ENCODE measurements at regions not wholly inside any gene's neighbourhood (a gene's known extent, or its start where the extent isn't known, plus 50 kb on each side); places are given as distances from the start of the nearest gene placed in this dataset.

DNA sequence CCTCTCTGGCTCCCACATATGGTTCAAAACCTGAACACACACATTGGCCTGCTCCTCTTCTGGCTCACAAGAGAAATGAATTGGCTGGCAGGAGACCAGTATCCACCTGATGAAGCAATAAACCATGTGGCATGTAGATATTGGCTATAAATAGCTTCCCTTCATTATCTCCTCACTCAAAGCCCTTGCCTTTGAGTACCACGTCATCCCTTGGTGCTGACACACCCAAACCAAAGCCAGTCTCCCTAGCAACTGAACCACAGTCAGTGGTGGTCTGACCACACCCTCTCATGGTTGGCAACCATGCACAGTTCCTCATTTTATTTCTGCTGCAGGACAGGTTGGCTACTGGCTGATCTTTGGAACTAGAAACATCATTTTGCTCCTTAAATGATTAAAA lies 98.8 kb downstream of the ZNF621 start:
- DNase-seq: no peak
- Mint-ChIP-seq H3K4me3 (ENCODE audit: unreplicated experiment) (no peak overlapping the region), H3K27me3 (ENCODE audit: unreplicated experiment) (peaks cover 3% of the 10 kb centered on the region), H3K4me1 (ENCODE audit: low read depth, unreplicated experiment) (no peaks in the 10 kb centered on the region), H3K27ac (ENCODE audit: unreplicated experiment) (no peak overlapping the region), H3K9me3 (ENCODE audit: unreplicated experiment) (peaks cover 5% of the 10 kb centered on the region), H3K36me3 (ENCODE audit: unreplicated experiment) (peaks cover 13% of the 10 kb centered on the region)
- TF ChIP-seq, protein P1, sequence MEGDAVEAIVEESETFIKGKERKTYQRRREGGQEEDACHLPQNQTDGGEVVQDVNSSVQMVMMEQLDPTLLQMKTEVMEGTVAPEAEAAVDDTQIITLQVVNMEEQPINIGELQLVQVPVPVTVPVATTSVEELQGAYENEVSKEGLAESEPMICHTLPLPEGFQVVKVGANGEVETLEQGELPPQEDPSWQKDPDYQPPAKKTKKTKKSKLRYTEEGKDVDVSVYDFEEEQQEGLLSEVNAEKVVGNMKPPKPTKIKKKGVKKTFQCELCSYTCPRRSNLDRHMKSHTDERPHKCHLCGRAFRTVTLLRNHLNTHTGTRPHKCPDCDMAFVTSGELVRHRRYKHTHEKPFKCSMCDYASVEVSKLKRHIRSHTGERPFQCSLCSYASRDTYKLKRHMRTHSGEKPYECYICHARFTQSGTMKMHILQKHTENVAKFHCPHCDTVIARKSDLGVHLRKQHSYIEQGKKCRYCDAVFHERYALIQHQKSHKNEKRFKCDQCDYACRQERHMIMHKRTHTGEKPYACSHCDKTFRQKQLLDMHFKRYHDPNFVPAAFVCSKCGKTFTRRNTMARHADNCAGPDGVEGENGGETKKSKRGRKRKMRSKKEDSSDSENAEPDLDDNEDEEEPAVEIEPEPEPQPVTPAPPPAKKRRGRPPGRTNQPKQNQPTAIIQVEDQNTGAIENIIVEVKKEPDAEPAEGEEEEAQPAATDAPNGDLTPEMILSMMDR (IDR thresholded peaks at IDR 0.05; ENCODE audit: partially characterized antibody, unreplicated experiment): no peak

DNA sequence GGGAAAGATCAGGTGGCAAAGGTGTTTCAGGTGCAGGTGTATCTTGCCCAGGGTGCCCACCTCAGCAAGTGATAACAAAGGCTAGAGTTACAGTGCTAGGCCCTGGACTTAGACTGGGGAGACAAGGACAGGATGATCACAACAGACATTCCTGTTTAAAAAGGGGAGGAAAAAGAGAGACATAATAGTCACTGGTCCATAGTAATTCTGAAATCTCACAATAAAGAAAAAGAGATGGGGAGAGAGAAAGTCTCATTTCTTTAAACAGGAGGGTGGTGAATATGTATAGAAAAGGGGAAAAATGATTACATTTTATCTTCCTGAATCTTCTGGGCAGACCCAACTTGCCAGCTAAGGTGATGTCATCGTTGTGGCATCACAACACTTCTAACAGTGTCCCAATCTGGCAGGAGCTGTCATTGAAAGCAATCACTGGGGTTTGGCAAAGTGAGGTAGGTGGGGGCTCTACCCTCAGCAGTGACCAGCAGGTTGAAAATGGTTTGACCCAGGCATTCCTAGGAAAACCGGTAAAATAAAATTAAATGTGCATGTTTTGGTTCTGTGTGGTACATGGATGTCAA lies 99.5 kb downstream of the ZNF621 start:
- peaks cover 7% of the 10 kb centered on the region for H3K9me3 Mint-ChIP-seq (ENCODE audit: unreplicated experiment)
- no peak overlapping the region for H3K27ac Mint-ChIP-seq (ENCODE audit: unreplicated experiment)
- H3K4me1 Mint-ChIP-seq (ENCODE audit: low read depth, unreplicated experiment): no peaks in the 10 kb centered on the region
- H3K36me3 Mint-ChIP-seq (ENCODE audit: unreplicated experiment): peaks cover 19% of the 10 kb centered on the region
- peaks cover 3% of the 10 kb centered on the region for H3K27me3 Mint-ChIP-seq (ENCODE audit: unreplicated experiment)
- DNase-seq: no peak
- no peak overlapping the region for H3K4me3 Mint-ChIP-seq (ENCODE audit: unreplicated experiment)
- TF ChIP-seq, protein P1 (IDR thresholded peaks at IDR 0.05; ENCODE audit: partially characterized antibody, unreplicated experiment): no peak

DNA sequence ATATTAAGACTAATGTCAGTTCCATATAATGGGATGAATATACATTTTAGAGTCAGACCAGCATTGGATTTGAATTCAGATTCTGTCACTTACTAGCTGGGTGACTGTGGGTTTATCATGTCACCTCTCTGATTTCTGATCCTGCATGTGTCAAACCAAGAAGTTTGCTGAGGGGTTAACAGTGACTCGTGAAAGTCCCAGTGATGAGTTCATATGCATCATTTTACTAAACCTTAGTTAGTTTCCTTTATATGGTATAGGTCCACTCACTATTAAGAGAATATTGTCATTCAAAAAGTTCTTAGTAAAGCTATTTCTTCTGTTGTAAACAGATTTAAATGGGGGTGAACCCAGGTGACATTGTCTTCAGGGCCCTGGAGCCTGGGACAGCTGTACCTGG lies 102.3 kb downstream of the ZNF621 start:
- Mint-ChIP-seq H3K4me1 (ENCODE audit: low read depth, unreplicated experiment) (no peaks in the 10 kb centered on the region), H3K4me3 (ENCODE audit: unreplicated experiment) (no peak overlapping the region), H3K27ac (ENCODE audit: unreplicated experiment) (no peak overlapping the region), H3K36me3 (ENCODE audit: unreplicated experiment) (peaks cover 30% of the 10 kb centered on the region), H3K9me3 (ENCODE audit: unreplicated experiment) (peaks cover 7% of the 10 kb centered on the region), H3K27me3 (ENCODE audit: unreplicated experiment) (peaks cover 6% of the 10 kb centered on the region)
- TF ChIP-seq, protein P1 (IDR thresholded peaks at IDR 0.05; ENCODE audit: partially characterized antibody, unreplicated experiment): no peak
- no peak for DNase-seq

DNA sequence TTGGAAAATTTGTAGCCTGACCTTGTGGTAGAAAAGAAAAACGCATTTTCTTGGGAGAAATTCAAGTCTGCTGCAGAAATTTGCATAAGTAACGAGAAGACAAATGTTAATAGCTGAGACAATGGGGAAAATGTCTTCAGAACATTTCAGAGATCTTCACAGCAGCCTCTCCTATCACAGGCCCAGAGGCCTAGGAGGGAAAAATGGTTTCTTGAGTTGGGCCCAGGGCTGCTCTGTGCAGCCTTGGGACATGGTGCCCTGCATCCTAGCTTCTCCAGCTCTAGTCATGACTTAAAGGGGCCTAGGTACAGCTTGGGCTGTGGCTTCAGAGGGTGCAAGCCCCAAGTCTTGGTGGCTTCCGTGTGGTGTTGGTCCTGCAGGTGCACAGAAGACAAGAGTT lies 104.2 kb downstream of the ZNF621 start:
- peaks cover 7% of the 10 kb centered on the region for H3K9me3 Mint-ChIP-seq (ENCODE audit: unreplicated experiment)
- no peak for DNase-seq
- peaks cover 6% of the 10 kb centered on the region for H3K27me3 Mint-ChIP-seq (ENCODE audit: unreplicated experiment)
- no peak overlapping the region for H3K27ac Mint-ChIP-seq (ENCODE audit: unreplicated experiment)
- H3K4me1 Mint-ChIP-seq (ENCODE audit: low read depth, unreplicated experiment): no peaks in the 10 kb centered on the region
- H3K4me3 Mint-ChIP-seq (ENCODE audit: unreplicated experiment): no peak overlapping the region
- TF ChIP-seq, protein P1 (IDR thresholded peaks at IDR 0.05; ENCODE audit: partially characterized antibody, unreplicated experiment): no peak
- peaks cover 36% of the 10 kb centered on the region for H3K36me3 Mint-ChIP-seq (ENCODE audit: unreplicated experiment)

DNA sequence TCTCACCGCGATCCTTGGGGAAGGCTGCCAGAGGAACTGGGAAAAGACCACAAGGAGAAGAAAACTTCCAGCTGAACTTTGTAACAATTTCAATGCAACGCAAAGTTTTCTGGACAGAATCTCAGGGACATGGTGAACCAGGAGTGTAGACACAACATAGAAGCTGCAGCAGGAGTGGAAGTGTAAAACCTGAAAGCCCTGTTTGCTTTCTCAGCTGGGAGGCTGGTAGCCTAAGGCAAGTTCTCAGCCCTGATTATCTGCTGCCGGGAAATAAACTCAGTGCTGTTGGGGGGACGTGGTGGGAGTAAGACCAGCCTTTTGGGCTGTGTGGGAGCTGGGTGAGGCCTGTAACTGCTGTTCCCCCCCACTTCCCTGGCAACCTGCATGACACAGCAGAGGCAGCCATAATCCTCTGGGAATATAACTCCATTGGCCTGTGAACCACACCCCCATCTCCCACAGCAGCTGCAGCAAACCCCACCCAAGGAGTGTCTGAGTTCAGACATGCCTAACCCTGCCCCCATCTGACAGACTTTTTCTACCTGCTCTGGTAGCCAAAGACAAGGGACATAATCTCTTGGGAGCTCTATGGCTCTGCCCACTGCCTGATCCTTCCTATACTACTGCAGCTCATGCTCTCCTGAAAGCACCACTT lies 106.7 kb downstream of the ZNF621 start:
- Mint-ChIP-seq H3K4me3 (ENCODE audit: unreplicated experiment) (no peak overlapping the region), H3K27me3 (ENCODE audit: unreplicated experiment) (peaks cover 3% of the 10 kb centered on the region), H3K4me1 (ENCODE audit: low read depth, unreplicated experiment) (no peaks in the 10 kb centered on the region), H3K9me3 (ENCODE audit: unreplicated experiment) (peaks cover 7% of the 10 kb centered on the region), H3K27ac (ENCODE audit: unreplicated experiment) (no peak overlapping the region), H3K36me3 (ENCODE audit: unreplicated experiment) (peaks cover 38% of the 10 kb centered on the region)
- DNase-seq: no peak
- TF ChIP-seq, protein P1 (IDR thresholded peaks at IDR 0.05; ENCODE audit: partially characterized antibody, unreplicated experiment): no peak
